GM21576 (cell line): ENCODE measurements at regions not wholly inside any gene's neighbourhood (a gene's known extent, or its start where the extent isn't known, plus 50 kb on each side); places are given as distances from the start of the nearest gene placed in this dataset.
A peak's percentile ranks its signal among the peaks of the same experiment; 100 is the strongest.

ENCODE experiments used
- ATAC-seq: cut with Tn5 transposase; IDR thresholded peaks from one replicate; pipeline ENCODE4 v1.9.1; 2021; ENCODE audit warnings: mild to moderate bottlenecking, moderate library complexity; ENCODE audit not compliant: unreplicated experiment

DNA sequence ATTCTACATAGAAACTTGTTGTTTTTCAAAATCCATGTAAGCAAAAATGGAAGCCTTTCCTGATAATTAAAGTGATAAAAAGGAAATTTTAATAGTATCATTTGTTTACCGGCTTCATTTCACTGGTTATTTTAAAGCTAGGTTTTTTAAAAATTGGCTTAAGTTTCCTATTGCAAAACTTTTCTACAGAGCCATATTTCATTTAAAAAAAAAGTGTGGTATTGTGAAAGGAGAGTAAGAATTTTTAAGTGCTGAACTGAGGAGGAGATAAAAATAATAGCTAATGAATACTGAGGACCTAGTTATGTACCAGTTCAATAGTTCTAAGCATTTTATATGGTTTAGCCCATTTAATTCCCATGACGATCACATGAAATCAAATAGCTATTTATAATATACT lies 172.2 kb upstream of the COL1A2 start:
- ATAC-seq: no peak

DNA sequence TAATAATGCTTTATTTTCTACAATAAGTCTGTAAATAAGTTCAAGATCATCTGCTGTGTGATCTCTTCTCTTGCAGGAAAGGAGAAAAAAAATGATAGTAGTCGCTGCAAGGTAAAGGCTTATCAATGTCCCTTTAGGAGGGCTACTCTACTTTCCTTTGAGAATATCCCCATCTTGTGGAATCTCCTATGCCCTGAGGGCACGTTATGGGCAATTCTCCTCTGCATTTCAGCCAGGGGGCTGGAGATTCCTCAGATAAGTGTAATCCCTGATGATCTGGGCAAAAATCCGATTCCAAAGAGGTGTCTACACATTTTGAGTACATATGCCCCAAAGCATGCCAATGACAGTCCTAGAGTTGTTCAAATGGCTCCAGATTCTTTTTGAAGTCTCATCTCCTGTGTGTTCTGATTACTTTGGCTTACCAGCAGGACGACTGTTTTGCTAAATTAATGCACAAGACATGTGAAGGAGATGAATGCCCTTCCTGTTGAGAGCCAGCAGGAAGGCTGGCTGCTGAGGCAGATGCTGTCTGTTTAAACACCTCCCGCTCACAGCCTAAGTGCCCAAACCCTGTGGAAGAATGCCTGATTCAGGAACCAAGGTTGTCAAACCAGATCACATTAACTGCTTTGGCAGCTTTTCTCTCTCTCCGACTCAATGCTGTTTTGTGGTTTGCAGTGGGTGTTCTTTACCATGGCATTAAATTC lies 171.2 kb upstream of the COL1A2 start:
- peak; percentile 55 for ATAC-seq

GRCh38 chr7:94228223-94228622 lies 166.5 kb upstream of the COL1A2 start:
- ATAC-seq: no peak

DNA sequence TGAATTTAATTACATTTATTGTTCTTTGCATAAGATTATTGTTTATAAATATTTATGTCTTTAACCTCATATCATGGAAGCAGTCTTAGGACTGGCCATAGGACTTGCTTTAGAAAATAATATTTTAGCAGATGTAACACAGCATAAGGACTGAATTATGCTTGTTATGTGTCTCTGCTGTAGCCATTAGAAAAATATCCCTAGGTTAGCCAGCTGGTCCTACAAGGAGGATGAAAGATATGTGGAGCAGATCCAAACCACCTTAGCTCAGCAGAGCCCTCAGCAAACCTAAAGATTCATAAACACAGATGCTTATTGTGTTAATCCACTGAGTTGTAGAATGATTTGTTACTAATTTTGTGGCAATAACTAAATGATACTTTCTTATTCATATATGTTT lies 166.0 kb upstream of the COL1A2 start:
- no peak for ATAC-seq

DNA sequence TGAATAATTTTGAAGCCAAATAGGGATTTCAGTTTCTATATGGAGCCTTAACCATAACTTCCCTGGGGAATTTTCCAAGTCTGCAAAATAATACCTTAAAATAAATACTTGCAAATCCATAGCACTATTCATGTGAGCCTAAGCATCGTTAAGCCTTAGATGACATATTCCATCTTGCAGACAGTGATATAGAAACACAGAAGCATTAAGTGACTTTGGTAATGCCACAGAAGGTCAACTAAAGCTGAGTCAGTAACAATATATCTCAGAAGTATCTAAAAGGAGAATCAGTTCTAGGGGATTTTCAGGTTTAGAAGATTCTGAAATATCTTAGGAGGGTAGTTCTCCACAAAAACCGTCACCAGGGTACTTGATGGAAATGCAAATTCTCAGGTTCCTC lies 163.4 kb upstream of the COL1A2 start:
- no peak for ATAC-seq

DNA sequence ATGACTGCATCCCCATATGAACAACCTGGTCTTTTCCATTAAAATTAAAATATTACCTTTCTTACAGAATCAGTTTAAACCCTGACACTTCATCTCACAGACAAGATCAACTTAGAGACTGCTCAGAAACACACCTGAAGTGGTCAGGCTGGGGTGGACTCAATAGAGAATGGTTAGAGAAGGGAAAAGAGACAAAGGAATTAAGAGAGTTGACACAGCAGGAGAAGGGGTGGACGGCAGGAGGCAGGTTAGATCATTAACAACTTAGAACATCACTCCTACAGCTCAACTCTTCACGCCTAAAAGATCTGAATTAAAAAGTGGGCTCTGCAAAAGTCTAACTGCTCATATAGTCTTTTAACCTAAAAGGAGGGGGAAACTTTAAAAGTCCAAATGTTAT lies 157.7 kb upstream of the COL1A2 start:
- no peak for ATAC-seq

GRCh38 chr7:94237417-94237816 lies 157.3 kb upstream of the COL1A2 start:
- ATAC-seq: no peak

DNA sequence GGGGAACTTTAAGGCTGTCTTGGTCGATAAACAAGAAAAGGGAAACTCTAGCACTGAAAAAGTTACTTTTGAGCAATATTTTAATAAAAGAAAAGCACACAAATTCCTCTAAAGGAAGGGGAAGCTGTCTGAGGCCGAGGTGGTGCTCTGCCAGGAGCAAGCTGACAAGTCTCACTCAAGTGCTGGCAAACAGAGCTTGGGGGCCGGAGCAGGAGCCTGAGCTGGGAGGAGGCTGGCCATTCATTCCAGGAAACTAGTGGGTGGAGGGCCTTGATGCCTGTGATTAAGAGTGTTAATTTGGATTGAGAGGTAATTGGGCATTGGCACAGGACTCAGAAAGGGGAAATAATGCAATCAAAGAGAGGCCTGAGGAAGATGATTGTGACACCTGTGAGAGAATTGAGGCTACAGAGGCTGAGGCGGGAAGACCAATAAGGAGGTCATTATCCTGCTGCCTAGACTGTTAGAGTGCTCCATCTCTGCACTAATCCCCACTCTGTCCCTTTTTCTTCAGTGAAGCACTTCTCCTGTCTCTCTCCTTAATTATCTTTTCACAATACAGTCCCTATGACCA lies 154.9 kb upstream of the COL1A2 start:
- no peak for ATAC-seq

GRCh38 chr7:94240902-94241301 lies 153.8 kb upstream of the COL1A2 start:
- ATAC-seq: no peak

- no peak for ATAC-seq
Observed at GRCh38 chr7:94241402-94241925, 153.2 kb upstream of the COL1A2 start.

GRCh38 chr7:94243066-94243711 lies 151.5 kb upstream of the COL1A2 start:
- no peak for ATAC-seq

- ATAC-seq: no peak
Observed at GRCh38 chr7:94244760-94245159, 149.9 kb upstream of the COL1A2 start.

DNA sequence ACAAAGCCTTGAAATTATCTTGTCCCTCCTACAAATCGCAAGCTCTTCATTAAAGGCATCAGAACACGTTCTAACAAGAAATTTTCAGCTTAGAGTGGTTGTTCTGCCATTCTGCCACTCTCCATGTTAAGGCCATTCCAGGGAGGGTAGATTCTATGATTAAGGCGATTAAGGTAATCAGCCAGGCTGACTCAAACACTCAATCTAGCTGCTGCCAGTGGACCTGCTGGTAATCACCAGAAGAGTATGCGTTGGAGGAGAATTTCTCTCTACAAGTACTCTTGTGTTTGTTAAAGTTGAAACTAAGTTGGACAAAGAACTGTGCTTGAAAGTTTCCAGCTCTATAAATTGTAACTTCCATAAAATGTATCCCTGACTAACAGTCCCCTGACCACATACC lies 149.2 kb upstream of the COL1A2 start:
- ATAC-seq: no peak

GRCh38 chr7:94247970-94248369 lies 146.7 kb upstream of the COL1A2 start:
- ATAC-seq: no peak

GRCh38 chr7:94249631-94250030 lies 145.1 kb upstream of the COL1A2 start:
- no peak for ATAC-seq

GRCh38 chr7:94250124-94250523 lies 144.6 kb upstream of the COL1A2 start:
- ATAC-seq: no peak

DNA sequence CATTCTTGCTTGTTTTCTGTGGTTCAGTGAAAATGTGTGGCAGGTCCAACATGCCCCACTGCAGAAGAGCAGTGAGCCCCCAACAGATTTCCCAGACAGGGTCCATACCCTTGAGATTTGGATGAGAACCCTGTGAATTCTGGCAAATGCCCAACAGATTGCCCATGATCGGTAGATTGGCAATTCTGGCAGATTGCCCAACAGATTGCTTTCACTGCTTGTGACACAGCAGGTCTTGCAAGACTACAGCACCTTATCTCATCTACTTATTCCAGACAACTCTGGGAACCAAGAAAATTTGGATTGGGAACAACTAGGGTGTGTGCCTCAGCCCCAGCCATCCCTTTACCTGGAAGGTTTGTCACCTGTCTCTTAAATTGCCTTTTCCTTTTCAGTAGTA lies 143.7 kb upstream of the COL1A2 start:
- ATAC-seq: no peak

DNA sequence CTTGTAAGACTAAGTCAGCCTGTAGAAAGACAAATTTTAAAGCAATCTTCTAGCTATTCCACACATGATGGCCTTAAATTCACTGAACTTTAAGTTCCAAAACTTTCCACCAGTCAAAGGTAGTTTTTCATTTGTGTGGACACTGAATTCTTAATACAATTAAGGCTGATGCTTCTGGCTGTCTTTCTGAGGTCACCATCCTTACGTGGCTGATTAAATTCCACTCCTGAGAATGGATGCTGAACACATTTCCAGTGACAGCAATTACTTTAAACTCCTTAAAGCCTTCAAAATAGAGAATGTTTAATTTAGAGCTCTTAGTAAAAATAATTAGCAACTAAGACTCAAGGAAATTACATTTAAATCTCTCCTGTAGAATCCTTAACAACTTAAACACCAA lies 142.6 kb upstream of the COL1A2 start:
- ATAC-seq: no peak

GRCh38 chr7:94252971-94253370 lies 141.7 kb upstream of the COL1A2 start:
- ATAC-seq: no peak

- no peak for ATAC-seq
Observed at GRCh38 chr7:94253686-94254085, 141.0 kb upstream of the COL1A2 start.

GRCh38 chr7:94258418-94259300 lies 136.0 kb upstream of the COL1A2 start:
- no peak for ATAC-seq
